HepG2 (cell line): ENCODE measurements at regions not wholly inside any gene's neighbourhood (a gene's known extent, or its start where the extent isn't known, plus 50 kb on each side); places are given as distances from the start of the nearest gene placed in this dataset.

ENCODE experiments used
- ATAC-seq: fragments of 200-7000 bp; cut with Tn5 transposase; 3 replicates; pipeline ENCODE4 v1.9.1; 2020; ENCODE audit warnings: mild to moderate bottlenecking, moderate library complexity
- BruUV-seq: library from RNA; stranded (reverse); fragments of 400-500 nt; replicated peaks from 2 replicates; lab custom pipeline; 2021; lab: Mats Ljungman, UMichigan
- CTCF ChIA-PET: fragments of 300-600 bp; formaldehyde crosslinking; extraction: SDS; loops from one replicate; lab custom pipeline; 2021; ENCODE audit warnings: low total read pairs, inconsistent platforms, low intra/inter-chr PET ratio; lab: Yijun Ruan, JAX
- POLR2A ChIA-PET: fragments of 350-600 bp; sonication (Branson Sonifier 250); formaldehyde crosslinking; loops from one replicate; lab custom pipeline; 2020; ENCODE audit warnings: antibody characterized with exemption, inconsistent platforms; lab: Yijun Ruan, JAX
- DNase-seq: peaks from one replicate; pipeline ENCODE4 v3.0.0-alpha.2; 2015; ENCODE audit warnings: low spot score
- FAIRE-seq: peaks from 3 replicates; lab custom pipeline; 2011; peaks lifted over from hg19 to GRCh38; lab: Jason Lieb, UNC
- H2AFZ ChIP-seq: one replicate; pipeline ENCODE4 v1.6.1; 2011; ENCODE audit warnings: low read length, inconsistent platforms
- H3K27ac ChIP-seq: fragments of 300-600 bp; 3 replicates; pipeline ENCODE4 v1.8.0; 2011; ENCODE audit warnings: mixed run types, mild to moderate bottlenecking, mixed read lengths, low read length, inconsistent platforms; ENCODE audit not compliant: insufficient read depth; ENCODE audit errors: extremely low read length
- H3K27me3 ChIP-seq, 2 experiments: fragments of 200-600 bp in 1 of 2; 2 replicates in 1 of 2; 3 replicates in 1 of 2; pipeline versions ENCODE4 v1.6.0 to v1.8.0; 2011; ENCODE audit warnings: low read length in 2 of 2, mild to moderate bottlenecking in 2 of 2, moderate library complexity in 2 of 2, inconsistent platforms in 1 of 2; ENCODE audit not compliant: insufficient read depth in 2 of 2, control insufficient read depth in 1 of 2
- H3K36me3 ChIP-seq, 2 experiments: fragments of 200-600 bp in 1 of 2; replicated peaks in 1 of 2; 2 replicates in 1 of 2; 3 replicates in 1 of 2; pipeline versions ENCODE4 v1.5.1 to v1.8.0; 2011; ENCODE audit warnings: low read length in 2 of 2, inconsistent platforms in 1 of 2; ENCODE audit not compliant: insufficient read depth in 2 of 2, control insufficient read depth in 1 of 2
- H3K4me1 ChIP-seq: 2 replicates; pipeline ENCODE4 v1.5.1; 2012; ENCODE audit warnings: low read length, inconsistent platforms; ENCODE audit not compliant: insufficient read depth
- H3K4me2 ChIP-seq: 2 replicates; pipeline ENCODE4 v1.6.0; 2011; ENCODE audit warnings: low read depth, low read length, inconsistent platforms
- H3K4me3 ChIP-seq, 3 experiments: fragments of 200-600 bp in 1 of 3; sonication (generic), shearing (Covaris generic) in 1 of 3; replicated peaks in 1 of 3; 2 replicates each; pipeline ENCODE4 v1.5.1; 2011 to 2016; ENCODE audit warnings: low read length in 3 of 3, inconsistent platforms in 2 of 3, low read depth in 2 of 3, mild to moderate bottlenecking in 2 of 3, control low read depth in 1 of 3, mixed read lengths in 1 of 3; ENCODE audit not compliant: insufficient read depth in 1 of 3
- H3K79me2 ChIP-seq: one replicate; pipeline ENCODE4 v1.6.1; 2011; ENCODE audit warnings: low read length, inconsistent platforms; ENCODE audit not compliant: insufficient read depth
- H3K9ac ChIP-seq: 2 replicates; pipeline ENCODE4 v1.6.0; 2011; ENCODE audit warnings: mild to moderate bottlenecking, low read depth, low read length, inconsistent platforms; ENCODE audit not compliant: insufficient read depth
- H3K9me3 ChIP-seq: 2 replicates; pipeline ENCODE4 v1.5.1; 2012; ENCODE audit warnings: mild to moderate bottlenecking, low read length
- H4K20me1 ChIP-seq: 2 replicates; pipeline ENCODE4 v1.6.0; 2011; ENCODE audit warnings: inconsistent platforms, mild to moderate bottlenecking, low read length, moderate library complexity; ENCODE audit not compliant: insufficient read depth
- HOXA7 ChIP-seq: sonication (generic); formaldehyde crosslinking; IDR thresholded peaks from 2 replicates; pipeline ENCODE4 v1.8.1; 2022; ENCODE audit warnings: mild to moderate bottlenecking, missing genetic modification reagents, moderate library complexity
- ZNF121 ChIP-seq: sonication (generic); formaldehyde crosslinking; IDR thresholded peaks from 2 replicates; pipeline ENCODE4 v1.5.0; 2020; ENCODE audit warnings: mild to moderate bottlenecking, missing genetic modification reagents
- ZNF484 ChIP-seq: sonication (generic); formaldehyde crosslinking; IDR thresholded peaks from 2 replicates; pipeline ENCODE4 v1.5.1; 2020; ENCODE audit warnings: mild to moderate bottlenecking, low read depth, missing genetic modification reagents, borderline replicate concordance
- ZNF549 ChIP-seq: sonication (generic); formaldehyde crosslinking; IDR thresholded peaks from 2 replicates; pipeline ENCODE4 v1.5.0; 2020; ENCODE audit warnings: missing genetic modification reagents
- ZNF577 ChIP-seq: sonication (generic); formaldehyde crosslinking; IDR thresholded peaks from 2 replicates; pipeline ENCODE4 v1.4.0; 2020; ENCODE audit warnings: mild to moderate bottlenecking, low read depth, missing genetic modification reagents, borderline replicate concordance
- ZNF724P ChIP-seq: sonication (generic); formaldehyde crosslinking; IDR thresholded peaks from 2 replicates; pipeline ENCODE4 v1.8.0; 2022; ENCODE audit warnings: missing genetic modification reagents, borderline replicate concordance
- WGBS: methylation state at CpG from one replicate; pipeline ENCODE4 v1.1.6; 2017; ENCODE audit warnings: low lambda C conversion rate; 5-methylcytosine and 5-hydroxymethylcytosine counted together
- in situ Hi-C: cut with HindIII; loops from 2 replicates; pipeline ENCODE4 v1.10.0; 2017; ENCODE audit warnings: low pct_unique_long_range_greater_than_20kb; ENCODE audit not compliant: extremely low pct_ligation_motif_present
- intact Hi-C: fragments of 100-400 bp; cut with micrococcal nuclease; formaldehyde crosslinking; loops from one replicate; pipeline ENCODE4 v1.10.0; 2022; ENCODE audit not compliant: unreplicated experiment
- TF ChIP-seq, protein P1 (sequence below): sonication (generic); formaldehyde crosslinking; IDR thresholded peaks from 2 replicates; pipeline ENCODE4 v1.4.0; 2020; ENCODE audit warnings: mild to moderate bottlenecking, missing genetic modification reagents

- H3K36me3 ChIP-seq = no peaks in the 10 kb centered on the region
- no peak overlapping the region for H3K27ac ChIP-seq
- no peaks in the 10 kb centered on the region for H3K79me2 ChIP-seq
- no peak overlapping the region for H3K4me3 ChIP-seq
- POLR2A ChIA-PET = no interaction called here
- H3K27me3 ChIP-seq = no peaks in the 10 kb centered on the region
- no peaks in the 10 kb centered on the region for H4K20me1 ChIP-seq
- no peaks in the 10 kb centered on the region for H3K9me3 ChIP-seq
- no peak for DNase-seq
- no peak for FAIRE-seq
- no peaks in the 10 kb centered on the region for H3K4me1 ChIP-seq
- BruUV-seq = no TSS peak
- WGBS = 0% methylated on average over 2 of the region's 2 CpGs
- H3K9ac ChIP-seq = no peak overlapping the region
- CTCF ChIA-PET = no interaction called here
- no peak overlapping the region for H3K4me2 ChIP-seq
- intact Hi-C loops = no loop called here
- TF ChIP-seq, protein P1, sequence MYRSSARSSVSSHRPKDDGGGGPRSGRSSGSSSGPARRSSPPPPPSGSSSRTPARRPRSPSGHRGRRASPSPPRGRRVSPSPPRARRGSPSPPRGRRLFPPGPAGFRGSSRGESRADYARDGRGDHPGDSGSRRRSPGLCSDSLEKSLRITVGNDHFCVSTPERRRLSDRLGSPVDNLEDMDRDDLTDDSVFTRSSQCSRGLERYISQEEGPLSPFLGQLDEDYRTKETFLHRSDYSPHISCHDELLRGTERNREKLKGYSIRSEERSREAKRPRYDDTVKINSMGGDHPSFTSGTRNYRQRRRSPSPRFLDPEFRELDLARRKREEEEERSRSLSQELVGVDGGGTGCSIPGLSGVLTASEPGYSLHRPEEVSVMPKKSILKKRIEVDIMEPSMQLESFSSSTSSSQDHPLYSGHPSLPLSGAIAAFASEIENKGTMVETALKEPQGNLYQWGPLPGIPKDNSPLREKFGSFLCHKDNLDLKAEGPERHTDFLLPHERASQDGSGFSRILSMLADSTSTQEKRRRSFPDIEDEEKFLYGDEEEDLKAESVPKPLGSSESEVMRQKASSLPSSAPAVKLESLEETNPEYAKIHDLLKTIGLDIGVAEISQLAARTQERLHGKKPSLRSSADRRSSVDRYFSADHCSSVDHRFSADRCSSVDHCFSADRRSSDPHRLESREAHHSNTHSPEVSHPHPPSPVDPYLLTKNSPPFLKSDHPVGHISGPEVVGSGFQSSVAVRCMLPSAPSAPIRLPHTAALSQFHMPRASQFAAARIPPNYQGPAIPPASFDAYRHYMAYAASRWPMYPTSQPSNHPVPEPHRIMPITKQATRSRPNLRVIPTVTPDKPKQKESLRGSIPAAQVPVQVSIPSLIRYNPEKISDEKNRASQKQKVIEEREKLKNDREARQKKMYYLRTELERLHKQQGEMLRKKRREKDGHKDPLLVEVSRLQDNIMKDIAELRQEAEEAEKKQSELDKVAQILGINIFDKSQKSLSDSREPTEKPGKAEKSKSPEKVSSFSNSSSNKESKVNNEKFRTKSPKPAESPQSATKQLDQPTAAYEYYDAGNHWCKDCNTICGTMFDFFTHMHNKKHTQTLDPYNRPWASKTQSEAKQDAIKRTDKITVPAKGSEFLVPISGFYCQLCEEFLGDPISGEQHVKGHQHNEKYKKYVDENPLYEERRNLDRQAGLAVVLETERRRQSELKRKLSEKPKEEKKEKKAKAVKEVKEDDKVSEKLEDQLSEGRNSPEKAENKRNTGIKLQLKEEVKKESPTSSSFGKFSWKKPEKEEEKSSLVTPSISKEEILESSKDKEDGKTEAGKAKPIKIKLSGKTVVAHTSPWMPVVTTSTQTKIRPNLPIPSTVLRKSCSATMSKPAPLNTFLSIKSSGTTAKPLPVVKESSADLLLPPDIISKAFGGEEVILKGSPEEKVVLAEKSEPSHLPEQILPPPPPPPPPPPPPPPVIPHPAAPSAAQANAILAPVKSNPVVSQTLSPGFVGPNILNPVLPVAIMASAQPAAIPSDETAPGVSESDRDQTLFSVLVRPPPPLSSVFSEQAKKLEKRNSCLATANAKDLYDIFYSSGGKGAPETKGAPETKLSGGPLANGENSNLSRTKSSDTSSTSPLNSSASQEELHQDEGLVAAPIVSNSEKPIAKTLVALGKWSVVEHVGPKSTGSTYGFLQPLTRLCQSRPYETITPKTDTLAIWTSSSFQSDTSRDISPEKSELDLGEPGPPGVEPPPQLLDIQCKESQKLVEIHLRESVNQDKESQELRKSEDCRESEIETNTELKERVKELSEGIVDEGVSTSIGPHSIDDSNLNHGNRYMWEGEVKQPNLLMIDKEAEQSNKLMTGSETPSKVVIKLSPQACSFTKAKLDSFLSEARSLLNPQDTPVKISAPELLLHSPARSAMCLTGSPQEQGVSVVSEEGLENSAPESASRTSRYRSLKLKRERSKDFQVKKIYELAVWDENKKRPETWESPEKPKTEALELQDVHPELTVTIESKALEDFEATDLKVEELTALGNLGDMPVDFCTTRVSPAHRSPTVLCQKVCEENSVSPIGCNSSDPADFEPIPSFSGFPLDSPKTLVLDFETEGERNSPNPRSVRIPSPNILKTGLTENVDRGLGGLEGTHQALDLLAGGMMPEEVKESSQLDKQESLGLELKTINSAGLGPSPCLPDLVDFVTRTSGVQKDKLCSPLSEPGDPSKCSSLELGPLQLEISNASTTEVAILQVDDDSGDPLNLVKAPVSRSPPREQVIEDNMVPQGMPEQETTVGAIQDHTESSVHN (CRISPR knock-in tag) = no peak
- TF ChIP-seq HOXA7 (CRISPR knock-in tag) = no peak
- no peak for TF ChIP-seq ZNF484 (CRISPR knock-in tag)
- no peak for TF ChIP-seq ZNF577 (CRISPR knock-in tag)
- TF ChIP-seq ZNF724P (CRISPR knock-in tag) = no peak
- TF ChIP-seq ZNF121 = no peak
- no peak for TF ChIP-seq ZNF549
- H2AFZ ChIP-seq = no peak overlapping the region
- in situ Hi-C loops = no loop called here
- ATAC-seq = no peak
These were observed 529.3 kb downstream of the BNC2 start for GRCh38 chr9:16341177-16341576.
